HG03135 (cell line): ENCODE measurements at regions not wholly inside any gene's neighbourhood (a gene's known extent, or its start where the extent isn't known, plus 50 kb on each side); places are given as distances from the start of the nearest gene placed in this dataset.

Source experiments
- ATAC-seq: cut with Tn5 transposase; IDR thresholded peaks from one replicate; pipeline ENCODE4 v1.9.1; 2021; ENCODE audit warnings: mild to moderate bottlenecking, moderate library complexity; ENCODE audit not compliant: unreplicated experiment

DNA sequence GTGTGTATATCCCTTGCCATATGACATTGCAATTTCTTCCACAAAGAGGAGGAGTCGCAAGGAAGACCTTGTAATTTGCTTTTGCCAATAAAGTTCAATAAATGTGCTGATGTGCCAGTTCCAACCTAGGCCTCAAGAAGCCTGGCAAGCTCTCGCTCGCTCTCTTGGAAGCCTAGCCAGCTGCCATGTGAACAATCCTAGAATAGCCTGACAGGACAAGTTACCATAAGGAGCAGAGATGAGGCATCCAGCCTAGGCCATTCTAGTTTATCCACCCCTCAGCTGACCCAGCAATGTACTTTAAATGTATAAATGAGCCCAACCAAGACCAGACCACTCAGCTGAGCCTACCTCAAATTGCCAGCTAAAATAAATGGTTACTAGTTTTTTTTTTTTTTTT, 145.7 kb upstream of the QRFPR start:
- ATAC-seq: no peak

- ATAC-seq: no peak
Measured at GRCh38 chr4:121519236-121519838, 138.5 kb upstream of the QRFPR start.

GRCh38 chr4:121517241-121517640, 136.4 kb upstream of the QRFPR start:
- no peak for ATAC-seq

DNA sequence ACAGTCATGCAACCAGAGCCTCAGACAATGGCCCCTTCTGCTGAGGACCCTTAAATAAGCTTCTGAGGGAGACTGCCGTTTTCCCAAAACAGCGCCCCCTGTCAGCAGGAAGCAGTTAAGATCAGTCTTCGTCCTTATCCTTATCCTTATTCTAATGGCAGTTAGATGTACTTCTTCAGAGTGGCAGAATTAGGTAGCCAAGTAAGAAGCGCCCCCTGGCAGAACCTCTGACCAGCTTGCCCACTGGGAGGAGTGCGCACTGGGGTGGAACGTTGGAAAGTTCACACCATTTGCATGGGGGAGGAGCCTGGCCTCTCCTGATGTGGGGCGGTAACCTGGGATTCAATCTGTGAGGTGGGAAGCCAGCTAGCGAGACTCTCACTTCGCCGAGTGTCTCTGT, 133.6 kb upstream of the QRFPR start:
- no peak for ATAC-seq

DNA sequence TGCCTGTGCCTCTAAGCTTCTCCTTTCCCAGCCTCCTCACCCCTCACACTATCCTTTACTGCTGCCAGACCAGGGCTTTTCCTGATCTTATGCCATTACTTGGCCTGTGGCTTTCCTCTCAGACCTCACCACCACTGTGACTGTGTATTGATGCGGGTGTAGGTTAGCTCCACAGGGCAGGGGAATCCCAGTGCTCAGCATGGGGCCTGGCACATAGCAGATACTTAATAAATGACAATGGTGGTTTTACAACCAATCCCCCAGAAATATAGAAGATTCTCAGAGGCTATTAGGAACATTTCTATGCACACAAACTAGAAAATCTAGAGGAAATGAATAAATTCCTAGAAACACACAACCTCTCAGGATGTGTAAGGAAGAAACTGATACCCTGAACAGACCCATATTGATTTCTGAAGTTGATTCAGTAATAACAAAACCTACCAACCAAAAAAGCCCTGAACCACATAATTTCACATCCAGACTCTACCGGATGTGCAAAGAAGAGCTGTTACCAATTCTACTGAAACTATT, 129.6 kb upstream of the QRFPR start:
- no peak for ATAC-seq

DNA sequence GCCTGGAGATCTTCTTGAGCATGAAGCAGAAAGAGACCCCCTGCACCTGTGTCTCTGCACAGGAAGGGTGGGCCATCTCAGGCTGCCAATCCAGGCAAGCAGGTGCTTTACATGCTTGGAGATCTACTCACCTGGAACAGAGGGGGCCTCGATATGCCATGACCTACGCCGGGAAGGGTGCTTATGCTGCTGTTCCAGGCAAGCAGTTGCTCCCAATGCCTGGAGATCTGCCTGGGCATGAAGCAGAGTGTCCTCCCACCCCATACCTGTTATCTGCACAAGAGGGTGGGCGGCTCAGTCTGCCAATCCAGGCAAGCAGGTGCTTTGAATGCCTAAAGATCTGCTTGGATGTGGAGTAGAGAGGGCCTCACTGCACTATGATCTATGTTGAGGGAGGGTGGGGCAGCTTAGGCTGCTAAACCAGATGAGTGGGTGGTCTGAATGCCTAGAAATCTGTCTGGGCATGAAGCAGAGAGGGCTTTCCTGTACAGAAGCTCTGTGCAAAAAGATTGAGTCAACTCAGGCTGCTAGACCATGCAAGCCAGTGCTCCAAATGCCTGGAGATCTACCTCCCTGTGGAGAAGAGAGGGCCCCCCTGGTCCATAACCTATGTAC, 104.5 kb upstream of the QRFPR start:
- ATAC-seq: no peak

GRCh38 chr4:121484633-121485032, 103.8 kb upstream of the QRFPR start:
- peak; percentile 97 for ATAC-seq

DNA sequence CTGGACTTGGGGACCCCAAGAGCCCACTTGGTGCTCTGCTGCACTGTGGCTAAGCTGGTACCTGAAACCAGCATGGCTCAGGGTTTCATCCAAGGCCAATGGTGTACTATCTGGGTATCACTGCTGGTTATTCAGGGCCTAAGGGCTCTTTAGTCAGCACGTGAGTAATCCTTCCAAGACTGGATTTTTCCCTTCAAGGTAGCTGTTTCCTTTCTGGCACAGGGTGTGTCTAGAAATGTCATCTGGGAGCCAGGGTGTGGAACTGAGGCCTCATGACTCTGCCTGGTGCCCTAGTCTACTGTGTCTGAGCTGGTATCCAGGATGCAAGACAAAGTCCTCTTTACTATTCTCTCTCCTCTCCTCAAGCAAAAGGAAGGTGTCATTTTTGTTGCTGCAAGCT, 99.0 kb upstream of the QRFPR start:
- ATAC-seq: no peak

- no peak for ATAC-seq
Measured at GRCh38 chr4:121477480-121477879, 96.7 kb upstream of the QRFPR start.

DNA sequence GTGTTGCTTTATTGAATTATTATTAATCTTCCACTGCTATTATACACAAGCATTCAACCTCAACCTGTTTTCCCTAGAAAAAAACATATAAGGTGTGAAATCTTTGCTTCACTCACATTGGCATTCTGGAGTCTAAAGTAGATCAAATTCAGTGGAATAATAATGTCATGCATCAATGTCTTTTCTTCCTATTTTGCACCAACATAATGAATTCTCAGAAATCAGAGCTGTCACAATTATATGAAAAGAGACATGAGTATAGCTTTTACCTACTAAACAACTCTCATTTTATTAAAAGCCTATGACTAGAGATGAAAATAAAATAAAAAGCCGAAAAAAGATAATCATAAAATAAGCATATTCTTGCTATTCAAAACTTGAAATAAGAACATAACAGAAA, 96.3 kb upstream of the QRFPR start:
- ATAC-seq: no peak

DNA sequence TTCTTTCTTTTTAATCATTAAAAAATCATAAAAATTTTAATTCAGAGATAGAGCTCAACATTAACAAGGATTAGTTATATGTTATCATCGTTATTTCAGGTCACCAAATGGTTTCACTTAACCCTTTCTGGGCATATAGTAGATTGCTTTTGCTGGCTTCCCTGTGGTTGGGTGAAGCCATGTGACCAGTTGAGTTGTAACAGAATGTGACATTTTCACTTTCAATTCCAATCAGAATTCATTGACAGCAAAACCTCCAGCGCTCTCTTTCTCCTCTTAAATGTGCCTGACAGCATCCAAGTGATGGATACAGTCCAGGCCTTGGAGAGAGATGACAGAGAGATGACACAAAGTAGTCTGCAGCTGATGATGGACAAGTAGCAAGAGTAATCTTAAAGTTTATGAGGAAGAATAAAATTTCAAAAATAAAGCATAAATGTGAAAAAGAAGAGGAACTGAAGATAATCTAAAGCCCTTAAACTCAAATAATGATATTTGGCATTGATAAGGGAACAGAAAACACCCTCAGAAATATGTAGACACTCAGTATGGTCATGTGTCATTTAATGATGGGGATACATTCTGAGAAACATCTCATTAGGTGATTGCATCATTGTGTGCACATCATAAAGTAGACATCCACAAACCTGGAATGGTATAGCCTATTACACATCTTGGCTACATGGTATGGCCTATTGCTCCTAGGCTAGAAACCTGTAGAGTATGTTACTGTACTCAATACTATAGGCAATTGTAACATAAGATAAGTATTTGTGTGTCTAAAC, 92.3 kb upstream of the QRFPR start:
- peak; percentile 78 for ATAC-seq

DNA sequence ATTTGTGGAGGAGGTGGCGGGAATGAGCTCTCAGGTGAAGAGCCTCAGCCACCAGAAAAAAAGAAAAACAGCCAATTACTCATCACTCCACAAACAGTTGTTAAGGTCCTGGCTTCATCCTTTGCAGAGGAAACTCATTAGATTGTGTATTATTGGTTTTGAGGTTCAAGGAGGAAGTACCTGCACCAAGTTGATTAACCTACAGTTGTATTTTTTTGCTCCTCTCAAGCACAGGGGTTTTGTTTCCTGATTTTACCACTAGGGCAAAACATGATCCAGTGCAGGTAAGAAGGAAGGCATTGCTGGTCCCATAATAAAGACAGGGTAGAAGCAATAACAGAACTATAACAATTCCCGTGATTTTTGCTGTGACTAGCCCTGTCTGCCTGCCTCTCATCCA, 84.0 kb upstream of the QRFPR start:
- ATAC-seq: peak; percentile 43

DNA sequence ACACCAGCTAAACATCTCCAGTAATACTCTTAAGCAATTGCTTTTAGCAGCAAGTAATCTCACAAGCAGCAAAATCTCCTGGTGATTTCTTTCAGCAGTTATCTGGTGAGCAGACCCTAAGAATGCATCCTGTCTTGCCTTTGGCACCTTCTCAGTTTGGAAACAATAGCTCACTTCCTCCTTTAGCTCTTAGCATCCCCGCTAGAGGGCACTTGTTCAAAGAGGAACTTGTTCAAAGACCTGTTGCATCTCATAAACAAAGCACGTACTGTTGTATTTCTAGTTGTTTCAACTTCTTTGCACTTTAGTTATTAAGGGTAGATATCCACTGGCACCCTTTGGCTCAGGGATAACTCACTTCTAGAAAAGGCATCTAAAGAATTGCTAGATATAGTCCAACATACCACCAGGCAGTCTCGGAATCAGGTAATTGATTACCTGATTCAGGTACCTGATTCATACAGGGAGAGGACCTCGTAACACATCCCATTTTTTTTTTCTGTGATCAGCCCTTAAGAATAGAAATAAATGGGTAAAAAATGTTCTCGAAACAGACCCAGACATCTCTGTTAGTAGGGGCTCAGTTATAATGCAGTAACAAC, 81.9 kb upstream of the QRFPR start:
- ATAC-seq: peak; percentile 87

- no peak for ATAC-seq
Measured at GRCh38 chr4:121459026-121459425, 78.2 kb upstream of the QRFPR start.

DNA sequence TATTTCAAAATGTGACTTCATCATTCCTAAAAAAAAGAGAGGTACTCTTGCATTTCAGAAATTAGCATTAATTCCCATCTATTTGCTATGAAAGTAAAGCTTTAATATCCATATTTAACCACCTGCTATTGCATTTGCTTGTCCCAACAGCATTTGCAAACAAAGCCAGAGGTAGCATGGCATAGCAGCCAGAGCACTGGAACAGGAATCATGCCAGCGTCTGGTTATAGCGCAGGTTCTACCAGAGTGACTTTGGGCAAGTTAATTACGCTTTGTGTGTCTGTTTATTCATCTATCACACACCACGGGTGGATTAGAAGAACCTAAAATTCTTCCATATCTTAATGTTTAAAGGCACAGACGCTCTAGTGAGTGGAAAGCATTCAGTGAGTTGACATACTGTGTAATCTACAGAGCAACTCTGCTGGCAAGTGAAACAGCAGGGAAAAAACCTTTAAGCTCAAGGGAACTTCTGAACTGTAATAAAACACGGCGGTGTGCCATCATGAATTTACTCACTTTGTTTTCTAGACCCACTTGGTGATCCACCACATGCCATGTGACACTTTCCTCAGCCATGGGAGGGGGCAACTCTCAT, 76.6 kb upstream of the QRFPR start:
- ATAC-seq: no peak

DNA sequence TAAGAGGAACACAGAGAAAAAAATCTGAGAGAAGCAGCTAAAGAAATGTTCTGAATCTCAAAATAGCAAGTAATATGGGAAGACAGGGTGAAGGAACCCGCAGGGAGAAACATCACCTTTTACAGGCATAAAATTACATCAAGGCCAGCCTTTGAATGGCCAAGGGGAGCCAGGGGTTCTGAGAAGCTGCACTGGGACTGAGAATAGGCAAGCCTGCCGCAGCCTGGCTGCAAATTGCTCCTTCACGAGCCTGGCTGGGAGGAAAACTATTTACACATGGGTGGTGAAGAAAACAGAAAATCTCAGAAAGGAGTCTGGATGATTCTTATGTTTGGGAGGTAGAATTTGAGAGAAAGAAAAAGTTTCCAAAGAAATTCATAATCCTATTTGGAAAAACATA, 74.5 kb upstream of the QRFPR start:
- ATAC-seq: no peak

GRCh38 chr4:121454251-121454979, 73.6 kb upstream of the QRFPR start:
- ATAC-seq: no peak

DNA sequence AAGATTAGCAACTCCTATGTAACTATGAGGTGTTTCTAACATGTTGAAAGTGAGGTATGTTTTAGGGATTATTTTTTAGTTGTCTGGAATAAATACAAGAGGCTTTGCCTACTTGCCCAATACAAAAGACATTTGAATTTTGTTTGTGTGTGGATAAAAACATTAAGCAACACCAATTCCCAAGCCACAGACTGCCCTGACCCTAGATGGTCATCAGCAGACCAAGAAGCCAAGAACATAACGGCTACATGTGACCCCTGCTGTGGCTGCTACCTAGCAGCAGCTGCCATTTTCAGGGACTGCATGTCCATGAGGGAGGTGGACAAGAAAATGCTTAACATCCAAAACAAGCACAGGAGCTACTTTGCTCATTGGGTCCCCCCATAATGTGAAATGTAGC, 70.5 kb upstream of the QRFPR start:
- no peak for ATAC-seq

DNA sequence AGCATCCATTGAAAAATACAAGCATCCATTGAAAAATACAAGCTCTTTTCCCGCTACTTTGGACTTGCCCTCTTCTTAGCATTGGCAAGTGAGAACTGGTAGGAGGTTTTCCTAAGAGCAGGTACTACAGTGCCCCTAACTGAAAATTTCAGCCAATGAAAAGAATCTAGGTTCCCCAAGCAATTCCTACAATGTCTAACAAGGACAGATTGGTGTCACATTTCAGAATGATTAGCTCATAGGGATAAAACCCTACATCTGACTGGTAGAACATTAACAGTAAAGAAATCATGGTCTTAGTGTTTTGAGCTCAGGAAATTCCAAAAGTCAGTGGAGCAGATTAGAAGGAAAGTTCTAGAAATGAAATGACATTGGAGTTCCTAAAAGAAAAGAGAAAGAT, 68.6 kb upstream of the QRFPR start:
- no peak for ATAC-seq

- ATAC-seq: no peak
Measured at GRCh38 chr4:121448231-121448630, 67.4 kb upstream of the QRFPR start.

DNA sequence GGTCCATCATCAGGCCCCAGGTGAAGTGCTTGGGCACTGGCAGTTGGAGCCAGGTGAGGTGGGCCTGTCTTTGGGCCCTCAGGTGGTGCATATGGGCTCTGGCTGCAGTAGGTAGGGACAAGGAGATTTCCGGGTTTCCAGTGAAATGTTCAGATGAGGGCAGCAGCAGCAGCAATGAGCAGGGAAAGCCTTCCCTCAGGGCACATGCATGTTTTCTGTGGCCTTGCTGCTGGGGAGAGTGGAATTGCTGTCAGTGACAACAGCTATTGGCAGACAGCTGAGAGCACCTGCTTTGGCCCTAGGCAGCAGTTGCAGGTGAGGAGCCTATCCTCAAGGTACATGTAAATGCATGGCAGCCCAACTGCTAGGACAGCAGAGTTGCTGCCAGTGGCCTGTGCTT, 58.9 kb upstream of the QRFPR start:
- ATAC-seq: no peak
